Stimulated activated CD4-positive, alpha-beta T cell treated with anti-CD3 and anti-CD28 coated beads, Interleukin-4, amount 100 ng/mL, for 24 hours (primary cell): ENCODE measurements at regions not wholly inside any gene's neighbourhood (a gene's known extent, or its start where the extent isn't known, plus 50 kb on each side); places are given as distances from the start of the nearest gene placed in this dataset.

ENCODE experiments used
- DNase-seq: peaks from one replicate; pipeline ENCODE4 v3.0.0-alpha.2; 2020

GRCh38 chr14:82492157-82492556, 958.5 kb upstream of the SEL1L start:
- DNase-seq, result no peak

GRCh38 chr14:82500222-82500621, 966.6 kb upstream of the SEL1L start:
- DNase-seq, result no peak

DNA sequence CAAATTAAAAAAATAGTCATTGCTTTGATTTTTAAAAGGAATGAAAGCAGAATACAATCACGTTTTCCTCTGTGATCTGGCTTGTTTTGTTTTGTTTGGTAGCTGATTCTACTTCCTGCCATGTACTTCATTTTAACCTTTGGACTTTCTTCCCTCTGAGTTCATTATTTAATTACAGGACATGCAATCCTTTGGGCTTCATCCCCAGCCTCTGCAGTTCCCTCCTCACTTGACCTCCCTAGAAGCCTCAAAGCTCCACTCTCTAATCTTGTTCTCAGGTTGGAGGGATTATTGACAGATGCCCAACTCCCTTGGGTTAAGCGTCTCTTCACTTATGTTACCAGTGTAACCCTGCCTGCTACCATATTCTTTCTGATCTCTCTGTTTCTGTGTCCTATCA, 967.9 kb upstream of the SEL1L start:
- DNase-seq, result no peak

- DNase-seq, result no peak
Measured at GRCh38 chr14:82502043-82502442, 968.4 kb upstream of the SEL1L start.

GRCh38 chr14:82504894-82505293, 971.2 kb upstream of the SEL1L start:
- no peak for DNase-seq

DNA sequence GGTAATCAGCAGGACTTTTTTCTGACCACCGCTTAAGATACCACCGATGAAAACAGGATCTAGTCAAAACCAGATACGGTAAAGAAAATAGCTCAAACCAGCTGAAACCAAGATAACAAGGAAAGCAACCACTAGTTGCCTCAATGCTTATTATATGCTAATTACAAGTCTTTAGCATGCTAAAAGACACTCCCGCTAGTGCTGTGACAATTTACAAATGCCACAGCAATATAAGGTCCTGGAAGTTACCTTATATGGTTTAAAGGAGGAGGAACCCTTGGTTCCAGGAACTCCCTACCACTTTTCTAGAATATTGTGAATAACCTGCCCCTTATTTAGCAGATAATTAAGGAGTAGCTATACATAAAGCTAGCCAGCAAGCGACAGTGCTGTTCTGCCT, 976.4 kb upstream of the SEL1L start:
- no peak for DNase-seq

- DNase-seq, result no peak
Measured at GRCh38 chr14:82511399-82511798, 977.7 kb upstream of the SEL1L start.

GRCh38 chr14:82520765-82521164, 987.1 kb upstream of the SEL1L start:
- DNase-seq, result no peak

DNA sequence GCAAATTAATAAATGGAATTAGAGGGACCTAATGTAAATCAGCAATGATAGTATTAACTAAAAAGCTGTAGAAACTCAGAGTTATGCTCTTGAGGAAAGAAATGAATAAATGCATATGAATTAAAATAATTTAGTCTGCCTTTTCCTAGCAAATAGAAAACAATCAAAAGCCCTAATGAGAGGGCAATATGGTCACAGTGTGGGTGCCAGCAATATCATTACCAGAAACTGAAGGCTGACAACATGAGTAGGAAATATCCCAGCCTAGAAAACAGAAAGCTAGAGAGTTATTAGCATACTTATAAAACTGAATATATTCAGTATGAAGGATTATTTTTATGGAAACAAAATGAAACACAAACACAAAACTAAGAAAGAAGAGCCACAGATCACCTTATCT, 987.5 kb upstream of the SEL1L start:
- no peak for DNase-seq

- DNase-seq, result no peak
Measured at GRCh38 chr14:82528016-82528415, 994.4 kb upstream of the SEL1L start.

DNA sequence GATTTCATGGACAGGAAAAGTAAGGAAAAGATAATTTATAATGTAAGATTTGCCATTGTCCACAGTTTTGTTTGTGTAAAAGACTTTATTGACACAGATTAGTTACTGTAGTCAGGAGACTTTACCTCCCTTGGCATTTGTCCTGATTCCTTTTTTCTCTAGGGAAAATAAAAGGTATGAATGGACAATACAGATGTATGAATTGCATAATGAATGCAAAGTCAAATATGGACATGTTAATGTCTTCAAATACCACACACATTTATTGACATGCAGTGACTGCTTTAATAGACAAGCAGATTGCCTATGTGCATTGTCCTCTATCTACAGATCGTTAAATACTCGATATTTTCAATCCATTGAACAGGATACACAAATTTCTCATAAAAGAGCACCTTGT, 999.7 kb upstream of the SEL1L start:
- no peak for DNase-seq

DNA sequence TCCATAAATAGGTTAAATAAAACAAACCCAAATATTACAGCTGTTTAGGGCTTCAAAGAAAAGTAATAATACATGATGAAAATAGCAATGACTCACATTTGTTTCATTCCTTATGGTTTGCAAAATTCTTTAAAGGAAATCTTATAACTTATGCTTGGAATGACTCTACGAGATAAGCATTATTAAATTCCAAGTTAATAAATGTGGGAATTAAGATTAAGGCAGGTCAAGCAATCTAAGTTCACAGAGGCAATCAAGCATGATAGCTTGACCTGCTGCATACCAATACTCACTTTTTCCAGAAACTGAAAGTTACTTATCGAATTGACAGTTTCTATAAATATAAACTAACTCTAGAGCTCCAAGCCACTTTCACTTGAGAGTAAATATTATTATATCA, 1002.9 kb upstream of the SEL1L start:
- DNase-seq, result no peak

DNA sequence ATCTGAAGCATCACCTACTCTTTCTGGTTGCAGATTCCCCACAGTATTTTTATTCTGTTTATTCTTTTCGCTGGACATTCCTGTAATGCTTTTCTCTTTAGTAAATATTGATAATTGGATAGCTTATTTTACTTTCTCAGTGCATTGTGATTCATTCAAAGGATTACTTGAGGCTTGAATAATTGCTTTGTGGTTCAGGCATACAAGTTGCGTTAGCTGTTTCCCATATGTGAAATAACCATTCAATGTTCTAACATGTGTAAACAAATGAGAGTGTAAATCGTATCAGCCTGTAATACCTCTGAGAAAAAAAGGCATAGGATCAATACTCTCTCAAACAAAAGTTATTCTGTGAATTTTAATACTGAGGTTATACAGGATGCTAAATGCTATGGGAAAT, 1004.2 kb upstream of the SEL1L start:
- DNase-seq, result no peak

- no peak for DNase-seq
Measured at GRCh38 chr14:82546401-82546800, 1012.7 kb upstream of the SEL1L start.

GRCh38 chr14:82549306-82549990, 1015.8 kb upstream of the SEL1L start:
- DNase-seq, result no peak

- no peak for DNase-seq
Measured at GRCh38 chr14:82562881-82563280, 1029.2 kb upstream of the SEL1L start.

- no peak for DNase-seq
Measured at GRCh38 chr14:82565825-82566224, 1032.2 kb upstream of the SEL1L start.

DNA sequence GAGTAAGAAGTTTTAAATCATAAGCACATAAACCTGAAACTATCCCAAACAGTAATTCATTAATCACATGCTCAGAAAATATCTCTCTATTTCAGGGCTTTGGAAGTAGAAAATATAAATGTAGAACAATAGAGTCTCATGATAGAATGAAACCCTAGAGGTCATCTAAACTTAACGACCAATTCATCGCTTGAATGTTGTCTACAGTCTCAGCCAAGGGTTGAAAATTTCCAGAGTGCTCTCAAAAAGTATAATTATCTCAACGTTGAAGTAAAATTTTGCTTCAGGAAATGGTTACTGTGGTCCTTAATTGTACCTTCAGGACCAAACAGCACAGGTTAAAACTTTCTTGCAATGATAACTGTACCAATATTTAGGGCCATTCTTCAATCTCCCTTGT, 1053.6 kb upstream of the SEL1L start:
- no peak for DNase-seq

DNA sequence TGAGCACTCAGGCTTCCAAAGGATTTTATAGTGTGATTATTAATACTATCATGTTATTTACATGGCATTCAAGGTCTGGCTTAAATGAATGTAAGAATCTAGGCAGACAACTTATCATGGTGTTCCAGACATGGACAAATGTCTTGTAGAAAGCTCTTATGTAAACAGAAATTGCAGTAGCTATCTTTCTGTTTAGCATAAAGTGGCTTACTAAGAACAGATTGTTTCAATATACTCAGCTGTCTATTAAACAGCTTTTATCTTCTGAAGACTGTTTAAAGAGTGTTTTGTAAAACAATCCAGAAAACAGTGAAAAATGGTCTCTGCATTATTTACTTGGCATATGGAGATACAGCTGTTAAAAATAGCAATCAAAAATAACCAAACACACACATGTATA, 1061.8 kb upstream of the SEL1L start:
- DNase-seq, result no peak

- DNase-seq, result no peak
Measured at GRCh38 chr14:82602794-82603193, 1069.1 kb upstream of the SEL1L start.

DNA sequence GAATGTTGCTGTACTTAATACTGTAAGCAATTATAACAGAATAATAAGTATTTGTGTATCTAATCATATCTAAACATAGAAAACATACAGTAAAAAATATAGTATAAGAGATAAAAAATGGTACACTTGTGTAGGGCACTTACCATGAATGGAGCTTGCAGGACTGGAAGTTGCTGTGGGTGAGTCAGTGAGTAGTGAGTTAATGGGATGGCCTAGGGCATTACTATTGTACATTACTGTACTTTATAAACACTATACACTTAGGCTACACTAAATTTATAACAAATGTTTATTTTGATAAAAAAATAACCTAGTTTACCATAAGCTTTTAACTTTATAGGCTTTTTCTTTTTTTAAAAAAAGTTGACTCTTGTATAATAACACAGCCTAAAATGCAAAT, 1071.2 kb upstream of the SEL1L start:
- no peak for DNase-seq

DNA sequence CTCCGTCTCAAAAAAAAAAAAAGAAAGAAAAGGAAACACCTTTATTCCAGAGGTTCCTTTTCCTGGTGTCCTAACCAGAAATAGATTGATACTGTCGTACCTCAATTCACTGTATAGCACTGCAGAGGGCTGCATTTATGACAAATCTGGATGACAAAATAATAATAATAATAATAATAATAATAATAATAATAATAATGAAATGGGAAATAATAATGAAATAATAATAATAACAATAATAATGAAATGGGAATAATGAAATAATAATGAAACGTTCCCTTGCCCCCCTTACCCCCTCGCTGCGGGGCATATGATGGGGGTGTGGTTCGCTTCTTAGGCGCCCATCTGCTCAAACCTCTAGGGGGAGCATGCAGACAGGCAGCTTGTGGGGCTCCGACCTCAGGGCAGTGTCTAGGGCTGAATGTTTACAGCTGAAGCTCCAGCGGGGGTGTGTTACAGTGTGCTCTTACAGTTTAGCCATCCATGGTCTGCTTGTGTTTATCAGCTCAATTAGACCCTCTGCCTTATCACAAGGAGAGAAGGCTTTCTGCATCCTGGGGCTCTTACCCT, 1088.3 kb upstream of the SEL1L start:
- no peak for DNase-seq

DNA sequence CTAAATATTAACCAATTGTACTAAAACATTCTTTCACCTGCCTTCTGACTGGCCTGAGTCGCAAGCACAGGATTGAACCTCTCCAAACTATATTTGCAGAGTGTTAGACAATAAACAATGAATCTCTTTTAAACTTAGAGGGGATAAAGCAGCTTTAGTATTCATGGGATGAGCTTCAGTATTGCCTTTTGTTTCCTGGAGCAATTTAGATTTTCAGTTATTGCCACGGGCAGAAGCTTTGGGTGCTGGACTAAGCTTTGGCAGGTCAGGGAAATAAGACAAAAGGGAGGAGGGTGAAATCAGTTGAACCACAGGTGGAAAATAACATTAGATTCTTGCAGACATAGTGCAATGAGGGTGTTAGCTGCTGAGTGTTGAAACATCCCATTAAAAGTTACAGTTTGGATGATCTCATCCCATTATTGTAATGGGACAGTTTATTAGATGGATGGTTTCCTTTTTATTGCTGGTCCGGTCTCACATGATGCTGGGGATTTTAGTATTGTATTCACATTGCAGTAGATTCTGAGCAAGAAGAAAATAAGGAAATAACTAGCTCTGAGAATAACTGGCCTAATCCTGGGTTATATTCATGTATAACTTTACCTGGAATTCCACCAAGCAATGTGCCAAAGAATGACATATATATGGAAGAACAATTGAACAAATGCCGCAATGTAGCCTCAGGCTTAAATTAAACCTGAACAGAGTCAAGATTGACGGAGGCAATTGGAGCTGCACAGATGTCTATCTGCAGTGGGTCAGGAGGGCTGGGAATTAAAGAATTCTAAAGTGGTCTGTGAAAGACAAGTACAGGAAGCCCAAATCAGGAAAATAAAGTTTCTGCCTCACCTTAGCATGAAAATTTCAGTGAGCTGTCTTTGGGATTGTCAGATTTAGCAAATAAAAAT, 1092.8 kb upstream of the SEL1L start:
- DNase-seq, result no peak

- DNase-seq, result no peak
Measured at GRCh38 chr14:82635915-82636314, 1102.3 kb upstream of the SEL1L start.
